GM10266 (cell line): ENCODE measurements at regions not wholly inside any gene's neighbourhood (a gene's known extent, or its start where the extent isn't known, plus 50 kb on each side); places are given as distances from the start of the nearest gene placed in this dataset.
A peak's percentile ranks its signal among the peaks of the same experiment; 100 is the strongest.
"Not testable (repeated sequence)": the region's sequence is repeated elsewhere in the genome, so short reads cannot be mapped to it uniquely, and the experiment has no call there.

Source experiments
- DNase-seq: peaks from one replicate; pipeline ENCODE4 v3.0.0; 2012; ENCODE audit errors: extremely low spot score
- TF ChIP-seq, protein P1 (sequence below): IDR thresholded peaks from 2 replicates; pipeline ENCODE4 v1.5.1; 2012; ENCODE audit warnings: mild to moderate bottlenecking, low read depth; ENCODE audit not compliant: control insufficient read depth, insufficient read depth; ENCODE audit errors: missing control alignments

- DNase-seq, result no peak
- TF ChIP-seq, protein P1, sequence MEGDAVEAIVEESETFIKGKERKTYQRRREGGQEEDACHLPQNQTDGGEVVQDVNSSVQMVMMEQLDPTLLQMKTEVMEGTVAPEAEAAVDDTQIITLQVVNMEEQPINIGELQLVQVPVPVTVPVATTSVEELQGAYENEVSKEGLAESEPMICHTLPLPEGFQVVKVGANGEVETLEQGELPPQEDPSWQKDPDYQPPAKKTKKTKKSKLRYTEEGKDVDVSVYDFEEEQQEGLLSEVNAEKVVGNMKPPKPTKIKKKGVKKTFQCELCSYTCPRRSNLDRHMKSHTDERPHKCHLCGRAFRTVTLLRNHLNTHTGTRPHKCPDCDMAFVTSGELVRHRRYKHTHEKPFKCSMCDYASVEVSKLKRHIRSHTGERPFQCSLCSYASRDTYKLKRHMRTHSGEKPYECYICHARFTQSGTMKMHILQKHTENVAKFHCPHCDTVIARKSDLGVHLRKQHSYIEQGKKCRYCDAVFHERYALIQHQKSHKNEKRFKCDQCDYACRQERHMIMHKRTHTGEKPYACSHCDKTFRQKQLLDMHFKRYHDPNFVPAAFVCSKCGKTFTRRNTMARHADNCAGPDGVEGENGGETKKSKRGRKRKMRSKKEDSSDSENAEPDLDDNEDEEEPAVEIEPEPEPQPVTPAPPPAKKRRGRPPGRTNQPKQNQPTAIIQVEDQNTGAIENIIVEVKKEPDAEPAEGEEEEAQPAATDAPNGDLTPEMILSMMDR, result no peak
Measured at GRCh38 chr2:75406131-75406581, 154.6 kb downstream of the EVA1A start.

- TF ChIP-seq, protein P1, result no peak
- no peak for DNase-seq
Measured at GRCh38 chr2:75405000-75405399, 155.7 kb downstream of the EVA1A start.

- TF ChIP-seq, protein P1, result peak; percentile 77
Measured at GRCh38 chr2:75403991-75404428, 156.7 kb downstream of the EVA1A start.

GRCh38 chr2:75396314-75396713, 164.4 kb downstream of the EVA1A start:
- TF ChIP-seq, protein P1, result no peak
- DNase-seq, result no peak

More at GRCh38 chr2:75403991-75404428, 156.7 kb downstream of the EVA1A start:
- DNase-seq, result peak; percentile 22

GRCh38 chr2:75394764-75395163, 166.0 kb downstream of the EVA1A start:
- not testable (repeated sequence) for DNase-seq

GRCh38 chr2:75390169-75390568, 170.6 kb downstream of the EVA1A start:
- TF ChIP-seq, protein P1, result no peak
- DNase-seq, result no peak

- DNase-seq, result no peak
- TF ChIP-seq, protein P1, result no peak
Measured at GRCh38 chr2:75389271-75389670, 171.5 kb downstream of the EVA1A start.

DNA sequence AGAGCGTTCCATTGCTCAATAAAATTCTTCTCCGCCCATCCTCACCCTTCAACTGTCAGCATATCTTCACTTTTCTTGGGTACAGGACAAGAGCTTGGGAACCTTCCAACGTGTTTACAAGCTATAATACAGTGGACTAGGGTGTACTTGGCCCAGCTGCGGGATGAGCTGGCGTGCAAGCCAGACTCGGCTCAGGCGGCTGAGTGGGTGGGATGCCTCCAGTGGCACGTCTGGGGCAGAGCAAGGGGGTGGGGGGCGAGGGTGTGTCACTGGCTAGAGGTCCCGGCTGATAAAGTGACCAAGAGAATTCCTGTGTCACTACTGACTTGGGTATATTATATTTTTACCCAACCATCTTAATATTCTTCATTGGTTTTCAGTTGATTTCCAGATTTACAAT, 179.7 kb downstream of the EVA1A start:
- TF ChIP-seq, protein P1, result no peak
- no peak for DNase-seq
